ENCODE measurements at regions not wholly inside any gene's neighbourhood (a gene's known extent, or its start where the extent isn't known, plus 50 kb on each side); places are given as distances from the start of the nearest gene placed in this dataset.

GRCh38 chr6:22062807-22063408 lies 233.9 kb downstream of the PRL start:
- H3K4me1 ChIP-seq: peaks cover 0 to 12% (median 0%) of the 10 kb centered on the region in 6 donors
- peak; percentile 74 for DNase-seq
- 20 to 41% (median 27%) methylated on average over 14 to 21 of the region's 21 CpGs for WGBS, 5 donors
- no peaks in the 10 kb centered on the region for H3K27me3 ChIP-seq (replicated peaks in 1 of 7)
- intact Hi-C loops (cut with DNase I; ENCODE audit: low total_unique reads): no loop called here
- H3K4me3 ChIP-seq: peak overlapping the region in 1 of 8 donors; percentile 17
- H3K27ac ChIP-seq: no peak overlapping the region
- H3K36me3 ChIP-seq: no peaks in the 10 kb centered on the region
- H3K9me3 ChIP-seq: no peaks in the 10 kb centered on the region
- TF ChIP-seq CTCF (IDR thresholded peaks at IDR 0.05 in 8 of 11, conservative IDR thresholded peaks at IDR 0.05 in 3 of 11) (no peak), POLR2AphosphoS5 (IDR thresholded peaks at IDR 0.05) (peak in 1 of 3 donors; percentile 20), POLR2A (IDR thresholded peaks at IDR 0.05) (no peak)

- intact Hi-C loops (cut with DNase I; ENCODE audit: low total_unique reads): no loop called here
- H3K27me3 ChIP-seq (replicated peaks in 1 of 7): no peaks in the 10 kb centered on the region
- H3K27ac ChIP-seq: no peak overlapping the region
- no peaks in the 10 kb centered on the region for H3K36me3 ChIP-seq
- no peak for TF ChIP-seq POLR2AphosphoS5 (IDR thresholded peaks at IDR 0.05)
- TF ChIP-seq CTCF (IDR thresholded peaks at IDR 0.05 in 8 of 11, conservative IDR thresholded peaks at IDR 0.05 in 3 of 11): no peak
- TF ChIP-seq POLR2A (IDR thresholded peaks at IDR 0.05): no peak
- H3K4me1 ChIP-seq: peaks cover 0 to 12% (median 0%) of the 10 kb centered on the region in 6 donors
- WGBS, 5 donors: 71 to 84% (median 77%) methylated on average over 1 of the region's 1 CpG
- no peak overlapping the region for H3K4me3 ChIP-seq
- H3K9me3 ChIP-seq: no peaks in the 10 kb centered on the region
- DNase-seq: no peak
Observed at GRCh38 chr6:22064558-22064957, 232.3 kb downstream of the PRL start.

GRCh38 chr6:22067122-22067521 lies 229.7 kb downstream of the PRL start:
- Histone ChIP-seq H3K4me1 (peaks cover 0 to 26% (median 5%) of the 10 kb centered on the region in 6 donors), H3K36me3 (no peaks in the 10 kb centered on the region), H3K27ac (no peak overlapping the region), H3K9me3 (no peaks in the 10 kb centered on the region), H3K27me3 (replicated peaks in 1 of 7) (no peaks in the 10 kb centered on the region), H3K4me3 (no peak overlapping the region)
- TF ChIP-seq POLR2AphosphoS5 (IDR thresholded peaks at IDR 0.05): no peak
- TF ChIP-seq POLR2A (IDR thresholded peaks at IDR 0.05): no peak
- no peak for TF ChIP-seq CTCF (IDR thresholded peaks at IDR 0.05 in 8 of 11, conservative IDR thresholded peaks at IDR 0.05 in 3 of 11)
- intact Hi-C loops (cut with DNase I; ENCODE audit: low total_unique reads): no loop called here
- WGBS, 5 donors: 82 to 88% (median 84%) methylated on average over 1 of the region's 1 CpG
- no peak for DNase-seq

- no peak overlapping the region for H3K4me3 ChIP-seq
- H3K9me3 ChIP-seq: no peaks in the 10 kb centered on the region
- peaks cover 0 to 28% (median 6%) of the 10 kb centered on the region in 6 donors for H3K4me1 ChIP-seq
- DNase-seq: no peak
- H3K27me3 ChIP-seq (replicated peaks in 1 of 7): no peaks in the 10 kb centered on the region
- intact Hi-C loops (cut with DNase I; ENCODE audit: low total_unique reads): no loop called here
- H3K36me3 ChIP-seq: no peaks in the 10 kb centered on the region
- no peak overlapping the region for H3K27ac ChIP-seq
- WGBS, 5 donors: 89 to 94% (median 92%) methylated on average over 2 of the region's 2 CpGs
- no peak for TF ChIP-seq CTCF (IDR thresholded peaks at IDR 0.05 in 8 of 11, conservative IDR thresholded peaks at IDR 0.05 in 3 of 11)
- TF ChIP-seq POLR2AphosphoS5 (IDR thresholded peaks at IDR 0.05): no peak
Observed at GRCh38 chr6:22067671-22068070, 229.2 kb downstream of the PRL start.
